Suppressor macrophage treated with lipopolysaccharide for 4 hours (primary cell): ENCODE measurements at regions not wholly inside any gene's neighbourhood (a gene's known extent, or its start where the extent isn't known, plus 50 kb on each side); places are given as distances from the start of the nearest gene placed in this dataset.

Source experiments
- DNase-seq: peaks from one replicate; pipeline ENCODE4 v3.0.0-alpha.2; 2020

GRCh38 chr18:7288544-7288943, 57.7 kb downstream of the LRRC30 start:
- no peak for DNase-seq

GRCh38 chr18:7290077-7290476, 59.2 kb downstream of the LRRC30 start:
- no peak for DNase-seq

GRCh38 chr18:7291046-7291445, 60.2 kb downstream of the LRRC30 start:
- DNase-seq = no peak

GRCh38 chr18:7298149-7298548, 67.3 kb downstream of the LRRC30 start:
- no peak for DNase-seq

- DNase-seq = no peak
Observed at GRCh38 chr18:7301094-7301493, 70.2 kb downstream of the LRRC30 start.

- no peak for DNase-seq
Observed at GRCh38 chr18:7303316-7304060, 72.6 kb downstream of the LRRC30 start.

DNA sequence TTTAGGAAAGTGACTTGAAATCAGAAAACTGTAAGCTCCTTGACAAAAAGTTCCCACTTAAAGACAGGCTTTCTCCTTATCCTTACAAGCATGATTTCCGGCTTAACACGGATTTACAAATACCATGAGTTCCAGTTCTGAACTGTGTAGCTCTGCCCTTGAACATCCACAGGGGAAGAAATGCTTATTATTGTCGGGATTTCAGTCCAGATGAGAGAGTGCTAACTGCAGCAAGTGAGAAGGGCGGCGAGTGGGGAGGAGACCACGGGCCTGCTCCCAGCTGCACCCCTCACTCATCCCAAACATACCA, 73.1 kb downstream of the LRRC30 start:
- no peak for DNase-seq

- no peak for DNase-seq
Observed at GRCh38 chr18:7305416-7305815, 74.5 kb downstream of the LRRC30 start.

DNA sequence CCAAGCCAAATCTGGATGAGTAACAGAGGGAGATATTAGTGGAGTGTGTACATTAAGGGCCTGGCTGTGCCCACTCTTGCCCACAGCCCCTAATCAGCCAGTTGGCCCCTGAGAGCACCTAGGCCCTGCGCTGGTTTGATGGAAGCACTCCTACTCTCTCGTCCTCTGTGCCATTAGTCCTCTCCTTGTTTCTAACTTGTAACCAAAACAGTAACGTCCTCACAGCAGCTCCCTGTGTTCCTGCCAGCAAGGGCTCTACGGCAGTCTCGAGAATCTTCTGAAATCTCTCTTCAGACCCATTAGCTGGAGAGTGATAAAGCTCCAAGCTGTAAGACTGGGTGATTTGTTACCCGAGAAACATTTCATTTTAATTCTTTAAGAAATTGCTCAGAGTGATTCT, 76.1 kb downstream of the LRRC30 start:
- DNase-seq = no peak

DNA sequence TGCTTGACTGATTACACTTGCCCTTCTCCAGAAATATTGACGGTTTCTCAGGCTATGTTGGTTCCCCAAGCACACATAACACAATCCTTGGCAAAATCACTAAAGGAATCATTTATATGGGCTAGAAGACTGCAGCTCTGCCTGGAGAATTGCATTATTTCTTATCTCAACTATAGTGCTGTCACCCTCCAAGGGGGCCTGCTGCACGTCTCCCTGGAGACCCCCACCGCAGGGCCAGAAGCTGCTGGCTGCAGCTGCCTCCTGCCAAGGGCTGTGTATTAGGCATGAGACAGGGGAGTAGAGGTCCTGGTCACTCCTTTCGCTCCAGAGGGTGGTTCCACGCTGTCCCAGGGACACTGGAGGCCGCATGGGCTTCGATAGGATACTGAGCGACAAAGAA, 76.6 kb downstream of the LRRC30 start:
- no peak for DNase-seq

DNA sequence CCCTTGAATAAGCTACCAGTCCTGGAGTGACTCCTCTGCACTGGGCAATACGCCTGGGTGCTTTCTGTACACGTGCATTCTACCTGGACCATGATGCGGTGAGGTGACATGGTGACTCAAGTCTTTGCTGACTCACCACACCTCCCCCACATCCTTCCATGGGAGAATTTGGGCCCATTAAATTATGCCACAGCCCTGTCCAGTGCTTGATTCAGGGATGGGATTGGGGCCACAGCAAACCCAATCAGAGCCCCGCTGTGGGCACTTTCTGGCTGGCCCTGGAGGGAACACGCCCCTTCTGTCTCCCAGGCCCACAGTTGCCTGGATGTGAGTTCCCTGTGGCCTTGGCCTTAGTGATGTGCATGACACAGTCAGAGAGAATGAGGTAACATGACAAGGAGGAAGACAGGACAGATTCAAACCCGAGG, 86.9 kb downstream of the LRRC30 start:
- no peak for DNase-seq

- no peak for DNase-seq
Observed at GRCh38 chr18:7319161-7319560, 88.3 kb downstream of the LRRC30 start.

- DNase-seq = no peak
Observed at GRCh38 chr18:7321831-7322230, 90.9 kb downstream of the LRRC30 start.

- no peak for DNase-seq
Observed at GRCh38 chr18:7322817-7323485, 92.1 kb downstream of the LRRC30 start.

GRCh38 chr18:7325126-7325430, 94.2 kb downstream of the LRRC30 start:
- no peak for DNase-seq

- DNase-seq = peak; percentile 14
Observed at GRCh38 chr18:7329016-7329415, 98.1 kb downstream of the LRRC30 start.

DNA sequence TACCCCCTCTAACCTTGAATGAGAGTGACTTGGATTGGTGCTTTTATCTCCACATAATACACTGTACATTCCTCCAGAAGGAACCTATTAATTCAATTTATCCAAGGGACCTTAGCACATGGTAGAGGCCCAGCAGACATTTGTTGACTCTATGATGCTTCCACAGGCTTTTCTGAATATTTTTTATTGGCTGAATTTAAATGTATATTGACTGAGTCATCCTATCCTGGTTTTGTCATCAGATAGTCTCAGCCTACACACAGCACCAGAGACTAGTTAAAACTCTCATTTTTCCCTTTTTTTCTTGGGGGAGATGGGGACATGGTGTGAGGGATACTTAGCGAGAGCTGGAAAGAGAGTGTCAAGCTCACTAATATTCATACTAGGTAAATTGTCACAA, 101.6 kb downstream of the LRRC30 start:
- no peak for DNase-seq

GRCh38 chr18:7333025-7333562, 102.2 kb downstream of the LRRC30 start:
- no peak for DNase-seq

DNA sequence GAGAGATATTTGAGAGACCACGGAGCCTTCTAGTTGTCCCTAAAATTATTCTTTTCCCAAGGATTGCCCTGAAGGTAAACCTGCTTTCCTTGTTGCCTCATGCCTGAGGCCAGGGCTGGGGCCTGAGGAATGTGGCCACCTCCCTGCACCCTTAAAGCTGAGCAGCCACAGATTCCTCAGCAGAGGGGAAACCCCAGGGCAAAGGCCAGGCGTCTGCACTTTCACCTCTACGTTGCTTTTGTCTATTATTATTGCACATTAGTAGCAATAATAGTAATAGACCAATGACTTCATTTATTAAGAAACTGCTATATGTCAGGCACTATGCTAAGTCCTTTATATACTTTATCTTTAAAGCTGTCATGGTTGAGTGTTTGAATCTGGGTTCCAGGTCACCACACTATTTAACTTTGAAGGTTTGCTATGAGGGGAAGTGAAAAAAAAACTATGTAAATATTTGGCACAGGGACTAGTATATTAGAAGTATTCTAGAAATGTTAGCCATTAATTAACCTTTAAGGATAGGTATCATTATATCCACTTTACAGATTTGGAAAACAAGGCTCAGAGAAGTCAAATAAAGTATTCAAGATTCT, 104.2 kb downstream of the LRRC30 start:
- DNase-seq = no peak

DNA sequence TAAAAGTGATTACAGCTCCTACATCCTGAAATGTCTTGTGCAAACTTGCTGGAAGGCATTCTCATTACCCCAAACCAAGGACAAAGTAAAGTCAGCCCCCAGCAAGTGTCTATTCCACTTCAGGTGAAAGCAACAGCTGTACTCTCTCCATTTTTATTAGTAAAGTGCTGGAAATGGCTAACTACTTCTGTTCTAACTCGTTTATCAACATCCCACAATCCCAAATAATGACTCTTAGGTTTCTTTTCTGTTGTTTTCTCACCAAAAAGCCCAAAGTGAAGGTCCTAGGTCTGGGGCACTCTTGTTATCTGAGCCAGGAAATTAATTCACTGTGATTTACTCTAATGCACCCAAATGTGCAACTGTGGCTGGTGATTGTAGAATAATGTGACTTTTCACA, 105.7 kb downstream of the LRRC30 start:
- DNase-seq = no peak

- peak; percentile 15 for DNase-seq
Observed at GRCh38 chr18:7338846-7339245, 108.0 kb downstream of the LRRC30 start.

DNA sequence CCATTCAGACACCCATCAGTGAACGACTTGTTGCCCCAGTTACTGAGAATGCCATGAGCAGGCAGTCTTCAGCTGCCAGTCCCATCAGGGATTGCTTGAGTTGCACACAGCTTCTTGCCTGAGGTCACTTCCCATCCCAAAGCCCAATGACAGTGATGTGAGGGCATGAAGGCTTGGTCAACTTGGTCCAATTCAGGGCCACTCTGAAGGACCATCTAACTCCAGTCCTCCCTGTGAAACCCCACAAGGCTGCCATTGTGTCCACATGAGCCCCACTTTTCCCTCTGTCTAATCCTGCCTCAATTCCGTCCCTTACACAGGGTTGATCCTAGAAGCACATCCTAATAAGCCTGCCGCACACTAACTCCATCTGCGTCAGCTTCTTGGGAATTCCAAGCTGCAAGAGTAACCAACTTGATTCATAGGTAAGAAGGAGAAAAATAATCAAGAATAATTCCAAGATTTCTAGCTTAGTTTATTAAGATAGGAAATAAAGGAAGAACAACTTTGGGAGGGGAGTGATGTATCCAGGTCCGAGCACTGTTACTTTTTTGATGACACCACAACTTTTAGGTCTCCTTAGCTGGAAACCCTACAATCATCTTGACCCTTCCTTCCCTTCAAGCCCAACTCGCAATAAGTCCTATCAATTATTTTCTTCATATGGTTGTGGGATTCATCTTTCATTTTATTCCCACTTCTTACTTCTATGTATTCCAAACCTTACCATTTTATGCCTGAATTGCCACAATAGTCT, 110.9 kb downstream of the LRRC30 start:
- DNase-seq = no peak

DNA sequence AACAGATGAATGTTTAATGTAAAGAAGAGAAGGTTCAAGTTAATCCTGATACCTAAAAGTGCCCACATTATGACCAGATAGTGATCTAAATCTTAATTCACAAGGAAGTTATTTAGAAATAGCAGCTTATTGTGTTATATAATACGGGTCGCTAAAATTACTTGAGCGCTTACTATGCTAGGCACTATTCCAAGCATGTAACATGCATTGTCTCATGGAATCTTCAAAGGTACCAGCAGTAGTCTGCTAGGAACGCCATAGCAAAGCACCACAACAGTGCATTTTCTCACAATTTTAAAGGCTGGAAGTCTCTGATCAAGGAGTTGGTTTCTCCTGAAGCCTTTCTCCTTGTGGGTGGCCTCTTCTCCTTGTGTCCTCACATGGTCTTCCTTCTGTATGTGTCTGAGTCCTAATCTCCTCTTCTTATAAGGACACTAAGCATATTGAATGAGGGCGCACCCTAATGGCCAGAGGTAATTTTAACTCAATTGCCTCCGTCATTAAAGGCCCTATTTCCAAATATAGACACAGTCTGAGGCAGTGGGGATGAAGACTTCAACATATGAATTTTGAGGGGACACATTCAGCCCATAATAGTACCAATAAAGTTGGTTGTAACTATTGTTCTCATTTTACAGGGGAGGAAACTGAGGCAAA, 118.4 kb downstream of the LRRC30 start:
- no peak for DNase-seq
